ENCODE measurements at regions not wholly inside any gene's neighbourhood (a gene's known extent, or its start where the extent isn't known, plus 50 kb on each side); places are given as distances from the start of the nearest gene placed in this dataset.

GRCh38 chr6:22035690-22036089, 261.1 kb downstream of the PRL start:
- no peaks in the 10 kb centered on the region for H3K4me1 ChIP-seq (ENCODE audit: low read depth)
- H3K9me3 ChIP-seq, result no peaks in the 10 kb centered on the region
- H3K36me3 ChIP-seq (ENCODE audit: low read depth), result no peaks in the 10 kb centered on the region
- no peak for ATAC-seq
- DNase-seq, result no peak
- no peak overlapping the region for H3K4me3 ChIP-seq
- no peak for TF ChIP-seq CTCF (IDR thresholded peaks at IDR 0.05)
- intact Hi-C loops (cut with DNase I, micrococcal nuclease), result no loop called here

GRCh38 chr6:22036275-22036674, 260.6 kb downstream of the PRL start:
- Histone ChIP-seq H3K4me3 (no peak overlapping the region), H3K9me3 (no peaks in the 10 kb centered on the region), H3K4me1 (ENCODE audit: low read depth) (no peaks in the 10 kb centered on the region), H3K36me3 (ENCODE audit: low read depth) (no peaks in the 10 kb centered on the region)
- no peak for TF ChIP-seq CTCF (IDR thresholded peaks at IDR 0.05)
- ATAC-seq, result no peak
- no peak for DNase-seq
- intact Hi-C loops (cut with DNase I, micrococcal nuclease), result no loop called here

GRCh38 chr6:22036699-22037098, 260.1 kb downstream of the PRL start:
- Histone ChIP-seq H3K36me3 (ENCODE audit: low read depth) (no peaks in the 10 kb centered on the region), H3K9me3 (no peaks in the 10 kb centered on the region), H3K4me1 (ENCODE audit: low read depth) (no peaks in the 10 kb centered on the region), H3K4me3 (no peak overlapping the region)
- no peak for TF ChIP-seq CTCF (IDR thresholded peaks at IDR 0.05)
- intact Hi-C loops (cut with DNase I, micrococcal nuclease), result no loop called here
- no peak for DNase-seq
- no peak for ATAC-seq

- Histone ChIP-seq H3K9me3 (no peaks in the 10 kb centered on the region), H3K4me1 (ENCODE audit: low read depth) (no peaks in the 10 kb centered on the region), H3K4me3 (no peak overlapping the region), H3K36me3 (ENCODE audit: low read depth) (no peaks in the 10 kb centered on the region)
- ATAC-seq, result no peak
- no peak for DNase-seq
- TF ChIP-seq CTCF (IDR thresholded peaks at IDR 0.05), result no peak
- intact Hi-C loops (cut with DNase I, micrococcal nuclease), result no loop called here
Observed at GRCh38 chr6:22041797-22042480, 254.9 kb downstream of the PRL start.

- TF ChIP-seq CTCF (IDR thresholded peaks at IDR 0.05), result no peak
- DNase-seq (no peak), ATAC-seq (no peak)
- Histone ChIP-seq H3K9me3 (no peaks in the 10 kb centered on the region), H3K4me3 (no peak overlapping the region), H3K4me1 (ENCODE audit: low read depth) (no peaks in the 10 kb centered on the region), H3K36me3 (ENCODE audit: low read depth) (no peaks in the 10 kb centered on the region)
- intact Hi-C loops (cut with DNase I, micrococcal nuclease), result no loop called here
Observed at GRCh38 chr6:22042706-22043105, 254.1 kb downstream of the PRL start.
